ENCODE measurements at regions not wholly inside any gene's neighbourhood (a gene's known extent, or its start where the extent isn't known, plus 50 kb on each side); places are given as distances from the start of the nearest gene placed in this dataset.

DNA sequence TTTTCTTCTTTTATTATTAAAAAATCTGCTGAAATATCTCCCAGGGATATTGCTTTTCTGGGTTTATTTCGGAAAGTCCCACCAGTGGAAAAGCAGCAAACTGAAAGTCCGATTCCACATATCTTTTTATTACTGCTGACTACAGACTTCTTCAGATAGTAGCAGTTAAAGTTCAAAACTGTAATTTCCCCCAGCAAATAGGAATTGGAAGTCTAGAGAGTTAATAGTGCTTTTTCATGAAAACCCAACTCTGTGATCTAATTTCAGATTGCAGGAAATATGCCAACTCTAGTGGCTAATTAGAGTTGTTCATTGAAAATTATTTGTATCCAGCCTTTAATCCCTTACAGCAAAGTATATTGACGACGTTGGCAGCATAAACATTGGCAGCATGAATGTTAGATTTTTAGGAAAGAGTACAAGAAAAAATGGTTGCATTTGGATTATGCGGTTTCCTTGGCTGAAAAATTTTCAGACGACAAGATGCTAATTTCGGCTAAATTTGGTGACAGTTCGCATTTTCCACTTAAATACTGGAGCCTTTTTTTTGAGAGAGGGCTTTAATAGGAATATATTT is 472.9 kb upstream of the CBLB start:
- TF ChIP-seq, protein P1, sequence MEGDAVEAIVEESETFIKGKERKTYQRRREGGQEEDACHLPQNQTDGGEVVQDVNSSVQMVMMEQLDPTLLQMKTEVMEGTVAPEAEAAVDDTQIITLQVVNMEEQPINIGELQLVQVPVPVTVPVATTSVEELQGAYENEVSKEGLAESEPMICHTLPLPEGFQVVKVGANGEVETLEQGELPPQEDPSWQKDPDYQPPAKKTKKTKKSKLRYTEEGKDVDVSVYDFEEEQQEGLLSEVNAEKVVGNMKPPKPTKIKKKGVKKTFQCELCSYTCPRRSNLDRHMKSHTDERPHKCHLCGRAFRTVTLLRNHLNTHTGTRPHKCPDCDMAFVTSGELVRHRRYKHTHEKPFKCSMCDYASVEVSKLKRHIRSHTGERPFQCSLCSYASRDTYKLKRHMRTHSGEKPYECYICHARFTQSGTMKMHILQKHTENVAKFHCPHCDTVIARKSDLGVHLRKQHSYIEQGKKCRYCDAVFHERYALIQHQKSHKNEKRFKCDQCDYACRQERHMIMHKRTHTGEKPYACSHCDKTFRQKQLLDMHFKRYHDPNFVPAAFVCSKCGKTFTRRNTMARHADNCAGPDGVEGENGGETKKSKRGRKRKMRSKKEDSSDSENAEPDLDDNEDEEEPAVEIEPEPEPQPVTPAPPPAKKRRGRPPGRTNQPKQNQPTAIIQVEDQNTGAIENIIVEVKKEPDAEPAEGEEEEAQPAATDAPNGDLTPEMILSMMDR (IDR thresholded peaks at IDR 0.05; ENCODE audit: borderline replicate concordance, insufficient read depth, low read depth, low read length): no peak
- H3K4me3 ChIP-seq (ENCODE audit: low read depth, low read length): no peak overlapping the region

DNA sequence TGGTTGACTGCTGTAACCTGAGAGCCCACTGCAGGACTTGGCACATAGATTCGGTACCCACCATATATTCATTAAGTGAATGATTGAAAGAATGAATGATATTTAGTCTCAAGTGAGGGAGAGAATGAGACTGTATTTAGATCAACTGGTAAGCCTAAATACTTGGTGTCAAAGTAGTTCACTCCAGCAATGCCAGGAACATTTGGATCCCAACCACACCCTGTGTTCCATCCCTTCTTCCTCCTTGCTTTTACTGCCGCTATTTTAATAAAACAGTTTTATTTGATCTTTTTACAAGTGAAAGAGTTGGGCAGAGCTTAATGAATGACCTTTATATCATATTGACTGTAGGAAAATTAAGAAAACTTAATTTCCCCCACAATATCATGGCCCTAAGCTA is 473.6 kb upstream of the CBLB start:
- TF ChIP-seq, protein P1 (IDR thresholded peaks at IDR 0.05; ENCODE audit: borderline replicate concordance, insufficient read depth, low read depth, low read length): no peak

DNA sequence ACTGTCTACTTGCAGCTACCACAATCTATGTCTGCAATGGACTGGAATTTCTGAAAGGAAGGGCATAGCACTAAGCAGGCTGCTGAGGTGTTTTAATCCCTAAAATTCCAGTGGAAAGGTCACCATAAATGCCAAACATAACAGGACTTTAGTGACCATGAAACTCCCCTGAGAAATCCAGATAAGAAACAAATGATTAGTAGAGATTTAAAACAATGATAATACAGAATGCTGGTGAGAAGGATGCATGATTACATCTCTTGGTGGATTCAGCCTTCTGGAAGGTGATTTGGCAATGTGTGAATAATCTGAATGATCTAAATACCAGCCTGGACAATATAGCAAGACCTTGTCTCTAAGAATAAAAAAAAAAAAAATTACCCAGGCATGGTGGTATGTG is 475.0 kb upstream of the CBLB start:
- TF ChIP-seq, protein P1 (IDR thresholded peaks at IDR 0.05; ENCODE audit: borderline replicate concordance, insufficient read depth, low read depth, low read length): no peak
- no peak overlapping the region for H3K4me3 ChIP-seq (ENCODE audit: low read depth, low read length)

More for the DNA sequence above, 473.6 kb upstream of the CBLB start:
- no peak overlapping the region for H3K4me3 ChIP-seq (ENCODE audit: low read depth, low read length)

- H3K4me3 ChIP-seq (ENCODE audit: low read depth, low read length): no peak overlapping the region
- TF ChIP-seq, protein P1 (IDR thresholded peaks at IDR 0.05; ENCODE audit: borderline replicate concordance, insufficient read depth, low read depth, low read length): no peak
These were observed 476.7 kb upstream of the CBLB start for GRCh38 chr3:106345353-106346027.

- TF ChIP-seq, protein P1 (IDR thresholded peaks at IDR 0.05; ENCODE audit: borderline replicate concordance, insufficient read depth, low read depth, low read length): no peak
- H3K4me3 ChIP-seq (ENCODE audit: low read depth, low read length): no peak overlapping the region
These were observed 478.5 kb upstream of the CBLB start for GRCh38 chr3:106347350-106347749.

GRCh38 chr3:106348139-106348690 is 479.4 kb upstream of the CBLB start:
- TF ChIP-seq, protein P1 (IDR thresholded peaks at IDR 0.05; ENCODE audit: borderline replicate concordance, insufficient read depth, low read depth, low read length): no peak
- no peak overlapping the region for H3K4me3 ChIP-seq (ENCODE audit: low read depth, low read length)
